HG02938 (cell line): ENCODE measurements at regions not wholly inside any gene's neighbourhood (a gene's known extent, or its start where the extent isn't known, plus 50 kb on each side); places are given as distances from the start of the nearest gene placed in this dataset.
"Not testable (repeated sequence)": the region's sequence is repeated elsewhere in the genome, so short reads cannot be mapped to it uniquely, and the experiment has no call there.

Source experiments
- ATAC-seq: cut with Tn5 transposase; IDR thresholded peaks from one replicate; pipeline ENCODE4 v1.9.1; 2021; ENCODE audit warnings: mild to moderate bottlenecking, moderate library complexity; ENCODE audit not compliant: unreplicated experiment

DNA sequence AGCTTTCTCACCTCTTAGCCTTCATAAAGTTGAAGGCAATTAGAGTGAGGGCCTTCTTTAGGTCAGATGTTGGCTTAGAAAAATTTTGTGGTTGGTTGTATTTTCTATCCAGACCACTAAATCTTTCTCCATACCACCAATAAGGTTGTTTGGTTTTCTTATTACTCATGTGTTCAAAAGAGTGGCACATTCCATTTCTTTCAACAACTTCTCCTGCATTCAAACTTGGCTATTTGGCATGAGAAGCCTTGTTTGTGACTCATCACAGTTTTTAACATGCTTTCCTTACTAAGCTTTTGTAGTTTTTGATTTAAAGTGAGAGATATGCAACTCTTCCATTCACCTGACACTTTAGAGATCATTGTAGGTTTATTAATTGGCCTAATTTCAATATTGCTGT, 949.6 kb downstream of the TBC1D32 start:
- ATAC-seq = no peak

DNA sequence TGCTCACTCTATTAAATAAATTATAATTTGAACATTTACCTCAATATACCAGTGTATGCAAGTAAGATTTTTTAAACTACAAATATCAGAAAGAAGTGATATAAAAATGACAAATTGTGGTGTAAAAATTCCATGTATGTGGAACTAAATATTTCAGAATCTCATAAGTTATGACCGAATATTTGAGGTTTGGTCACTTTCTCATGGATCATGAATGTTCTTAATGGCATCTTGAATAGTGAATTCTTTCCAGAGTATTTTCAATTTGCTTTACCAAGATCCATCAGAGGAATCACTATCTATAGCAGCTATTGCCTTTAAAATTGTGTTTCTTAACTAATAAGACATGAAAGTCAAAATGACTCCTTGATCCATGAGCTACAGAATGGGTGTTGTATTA, 950.6 kb downstream of the TBC1D32 start:
- no peak for ATAC-seq

GRCh38 chr6:120378582-120379220, 955.6 kb downstream of the TBC1D32 start:
- peak; percentile 96 for ATAC-seq

GRCh38 chr6:120373185-120373584, 961.1 kb downstream of the TBC1D32 start:
- no peak for ATAC-seq

- no peak for ATAC-seq
These were observed 970.9 kb downstream of the TBC1D32 start for GRCh38 chr6:120363429-120363828.

DNA sequence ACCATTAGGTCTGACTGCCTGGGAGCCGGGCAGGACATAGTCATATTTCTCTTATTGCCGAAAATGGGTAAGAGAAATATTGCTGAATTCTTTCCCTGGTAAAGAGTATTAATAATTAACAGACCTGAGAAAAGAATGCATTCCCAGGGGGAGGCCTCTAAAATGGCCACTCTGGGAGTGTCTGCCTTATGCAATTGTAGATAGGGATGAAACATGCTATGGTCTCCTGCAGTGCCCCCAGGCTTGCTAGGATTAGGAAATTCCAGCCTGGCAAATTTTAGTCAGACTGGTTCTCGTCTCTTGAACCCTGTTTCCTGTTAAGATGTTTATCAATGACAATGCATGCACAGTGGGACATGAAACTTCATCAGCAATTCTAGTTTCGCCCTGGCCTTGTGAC, 975.7 kb downstream of the TBC1D32 start:
- ATAC-seq = not testable (repeated sequence)

GRCh38 chr6:120357447-120357846, 976.8 kb downstream of the TBC1D32 start:
- ATAC-seq = no peak

GRCh38 chr6:120355822-120356221, 978.5 kb downstream of the TBC1D32 start:
- ATAC-seq = no peak

DNA sequence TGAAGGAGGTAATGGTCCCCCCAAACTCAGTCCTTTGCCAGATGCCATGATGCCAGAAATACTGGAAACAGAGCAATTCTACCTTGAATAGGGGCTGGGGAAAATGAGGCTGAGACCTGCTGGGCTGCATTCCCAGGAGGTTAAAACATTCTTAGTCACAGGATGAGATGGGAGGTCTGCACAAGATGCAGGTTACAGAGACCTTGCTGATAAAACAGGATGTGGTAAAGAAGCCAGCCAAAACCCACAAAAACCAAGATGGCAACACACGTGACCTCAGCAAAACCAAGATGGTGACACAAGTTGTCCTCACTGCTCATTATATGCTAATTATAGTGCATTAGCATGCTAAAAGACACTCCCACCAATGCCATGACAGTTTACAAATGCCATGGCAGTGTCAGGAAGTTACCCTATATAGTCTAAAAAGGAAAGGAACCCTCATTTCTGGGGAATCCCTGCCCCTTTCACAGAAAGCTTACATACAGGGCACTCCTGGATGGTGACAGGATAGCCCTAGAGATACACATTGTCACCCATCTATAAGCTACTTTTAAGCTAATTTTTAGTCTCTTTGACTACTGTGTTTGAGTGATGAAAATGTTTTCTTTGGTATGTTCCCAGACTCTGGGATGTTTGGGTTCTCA, 979.7 kb downstream of the TBC1D32 start:
- ATAC-seq = peak; percentile 59

DNA sequence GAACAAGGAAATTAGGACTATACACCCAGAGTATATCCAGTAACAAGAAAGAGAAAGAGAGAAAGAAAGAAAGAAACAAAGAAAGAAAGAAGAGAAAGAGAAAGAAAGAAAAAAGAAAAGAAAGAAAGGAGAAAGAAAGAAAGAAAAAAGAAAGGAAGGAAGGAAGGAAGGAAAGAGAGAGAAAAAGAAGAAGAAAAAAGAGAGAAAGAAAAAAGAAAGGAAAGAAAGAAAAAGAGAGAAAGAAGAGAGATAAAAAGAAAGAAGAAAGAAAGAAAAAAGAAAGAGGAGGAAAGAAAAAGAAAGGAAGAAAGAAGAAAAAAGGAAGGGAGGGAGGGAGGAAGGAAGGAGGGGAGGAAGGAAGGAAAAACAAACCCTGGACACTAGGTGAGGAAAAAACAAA, 981.8 kb downstream of the TBC1D32 start:
- no peak for ATAC-seq

DNA sequence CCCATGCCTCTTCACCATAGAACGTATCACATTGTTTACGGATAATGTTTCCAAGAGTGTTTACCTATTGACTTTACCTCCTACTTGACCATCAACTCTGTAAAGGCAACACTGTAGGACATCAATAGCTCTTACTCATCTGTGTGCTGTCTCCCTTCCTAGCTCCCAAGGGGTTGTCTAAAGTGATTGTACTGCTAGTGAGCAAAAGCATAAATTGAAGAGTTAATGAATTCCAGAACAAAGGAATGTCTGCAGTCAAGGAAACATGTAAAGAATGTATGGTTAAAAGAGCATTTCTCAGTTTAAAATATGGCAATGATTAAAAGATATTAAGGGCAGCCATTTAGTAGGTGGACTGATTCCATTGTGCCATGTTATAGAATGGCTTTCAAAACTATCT, 985.4 kb downstream of the TBC1D32 start:
- no peak for ATAC-seq

- ATAC-seq = no peak
These were observed 979.0 kb upstream of the MAN1A1 start for GRCh38 chr6:120328521-120328920.

DNA sequence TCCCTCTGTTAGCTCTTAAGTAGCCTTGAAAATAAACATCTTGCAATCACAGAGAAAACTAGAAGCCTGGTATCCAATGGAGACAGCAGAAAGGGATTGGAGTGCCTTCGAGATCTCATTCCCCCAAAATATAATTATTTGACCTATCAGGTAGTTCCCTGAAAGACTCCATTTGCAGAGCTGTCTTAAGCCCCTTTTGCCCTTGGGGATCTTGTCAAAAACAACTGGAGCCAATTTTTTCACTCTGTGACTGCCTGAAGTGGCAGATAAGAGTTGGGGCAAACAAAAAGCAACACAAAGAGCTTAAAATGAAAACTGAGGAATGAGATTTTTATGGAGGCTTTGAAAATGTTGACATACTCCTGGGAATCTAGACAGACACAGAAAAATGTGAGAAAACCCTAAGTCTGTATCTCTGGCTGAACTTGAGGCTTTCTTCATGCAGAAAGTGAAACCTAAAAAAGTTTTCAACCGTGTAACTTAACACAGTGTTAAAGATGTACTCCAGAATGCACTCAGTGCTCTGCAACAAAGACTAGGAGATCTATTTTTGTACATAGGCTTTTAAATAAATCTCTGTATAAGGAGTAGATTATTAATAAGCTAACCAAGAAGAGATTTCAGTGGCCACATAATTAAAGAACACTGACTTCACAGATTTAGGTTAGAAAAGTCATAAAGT, 971.1 kb upstream of the MAN1A1 start:
- peak; percentile 78 for ATAC-seq

- ATAC-seq = no peak
These were observed 954.7 kb upstream of the MAN1A1 start for GRCh38 chr6:120304223-120304622.

GRCh38 chr6:120303527-120303926, 954.0 kb upstream of the MAN1A1 start:
- peak; percentile 56 for ATAC-seq

DNA sequence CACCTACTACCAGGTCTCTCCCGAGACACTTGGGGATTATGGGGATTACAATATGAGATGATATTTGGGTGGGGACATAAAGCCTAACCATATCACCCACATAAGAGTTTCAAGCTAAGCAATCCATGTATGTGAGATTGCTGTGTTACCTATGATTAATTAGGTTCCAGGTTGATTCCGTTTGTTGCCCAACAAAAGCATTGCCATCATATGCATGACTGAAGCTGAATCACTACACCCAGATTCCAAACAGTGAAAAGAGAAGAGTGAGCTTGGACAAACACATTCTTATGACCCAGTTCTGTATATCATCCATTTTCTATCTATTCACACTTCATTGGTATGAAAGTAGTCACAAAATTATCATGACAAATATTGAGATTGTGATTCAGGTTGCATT, 952.5 kb upstream of the MAN1A1 start:
- no peak for ATAC-seq

DNA sequence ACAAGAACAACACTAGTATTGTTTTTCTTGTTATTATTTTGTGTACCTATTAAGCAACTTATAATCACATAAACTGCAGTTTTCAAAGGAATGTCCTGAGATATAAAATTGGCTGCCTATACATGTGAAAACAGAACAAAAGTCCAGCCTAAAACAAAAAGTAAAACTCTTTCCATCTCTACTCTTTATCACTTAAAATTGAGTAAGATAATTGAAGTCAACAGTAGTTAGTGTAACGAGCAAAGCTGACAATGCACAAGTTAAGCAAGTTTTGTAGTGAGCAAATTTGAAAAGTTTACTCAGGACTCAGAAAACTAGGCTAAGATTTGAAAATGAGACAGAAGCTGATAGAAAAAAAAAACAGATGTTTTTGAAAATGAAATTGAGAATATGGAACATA, 941.4 kb upstream of the MAN1A1 start:
- no peak for ATAC-seq

GRCh38 chr6:120282005-120282404, 932.4 kb upstream of the MAN1A1 start:
- no peak for ATAC-seq

GRCh38 chr6:120279466-120280167, 930.1 kb upstream of the MAN1A1 start:
- ATAC-seq = no peak

DNA sequence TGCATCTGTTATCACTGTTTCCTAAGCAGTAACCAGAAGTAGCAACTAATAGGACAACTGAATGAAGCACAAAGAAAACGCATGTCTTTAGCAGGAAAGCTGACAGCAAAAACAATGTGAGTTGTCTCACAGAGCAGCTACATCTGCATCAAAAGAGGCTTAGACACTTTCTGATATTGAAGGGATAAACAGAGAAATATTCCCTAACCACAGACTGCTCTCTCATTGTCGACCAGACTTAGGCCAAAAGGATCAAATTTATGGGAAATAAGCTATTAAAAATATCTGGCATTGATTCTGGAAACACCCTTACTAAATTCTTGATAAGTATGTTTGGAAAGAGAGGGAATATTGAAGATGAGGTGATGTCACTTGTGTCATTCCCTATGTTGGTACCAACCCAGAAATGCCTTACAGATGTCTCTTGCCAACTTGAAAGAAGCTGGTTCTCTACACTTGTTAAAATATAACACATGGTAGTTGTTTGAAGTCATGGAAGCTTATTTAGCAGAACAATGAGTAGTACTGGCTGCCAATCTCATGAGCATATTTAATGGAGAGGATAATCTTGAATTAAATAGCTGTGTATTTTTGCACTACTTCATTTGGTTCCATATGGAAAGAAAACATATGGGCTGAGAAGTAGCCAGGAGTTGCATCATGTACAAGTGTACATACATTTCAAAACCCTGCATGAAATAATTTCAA, 929.3 kb upstream of the MAN1A1 start:
- ATAC-seq = no peak

DNA sequence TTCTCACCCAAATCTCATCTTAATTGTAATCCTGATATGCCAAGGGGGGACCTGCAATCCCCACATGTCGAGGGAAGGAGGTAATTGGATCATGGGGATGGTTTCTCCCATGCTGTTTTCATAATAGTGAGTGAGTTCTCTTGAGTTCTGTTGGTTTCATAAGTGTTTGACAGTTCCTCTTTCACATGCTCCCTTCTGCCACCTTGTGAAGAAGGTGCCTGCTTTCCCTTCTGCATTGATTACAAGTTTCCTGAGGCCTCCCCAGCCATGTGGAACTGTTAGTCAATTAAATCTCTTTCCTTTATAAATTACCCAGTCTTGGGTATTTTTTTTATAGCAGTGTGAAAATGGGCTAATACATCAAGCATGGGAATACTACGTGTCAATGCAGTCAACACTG, 925.0 kb upstream of the MAN1A1 start:
- ATAC-seq = peak; percentile 69
